K562 (cell line): ENCODE measurements at regions not wholly inside any gene's neighbourhood (a gene's known extent, or its start where the extent isn't known, plus 50 kb on each side); places are given as distances from the start of the nearest gene placed in this dataset.

Experiments
- DPF2 ChIP-seq: fragments of 450-650 bp; IDR thresholded peaks from 2 replicates; pipeline ENCODE4 v1.6.1; 2016
- TF ChIP-seq, protein P1 (sequence below): fragments of 450-650 bp; IDR thresholded peaks from 2 replicates; pipeline ENCODE4 v1.6.1; 2016; ENCODE audit warnings: low read depth

GRCh38 chr1:229204921-229205777, 65.8 kb upstream of the RAB4A start (continued):
- TF ChIP-seq, protein P1, sequence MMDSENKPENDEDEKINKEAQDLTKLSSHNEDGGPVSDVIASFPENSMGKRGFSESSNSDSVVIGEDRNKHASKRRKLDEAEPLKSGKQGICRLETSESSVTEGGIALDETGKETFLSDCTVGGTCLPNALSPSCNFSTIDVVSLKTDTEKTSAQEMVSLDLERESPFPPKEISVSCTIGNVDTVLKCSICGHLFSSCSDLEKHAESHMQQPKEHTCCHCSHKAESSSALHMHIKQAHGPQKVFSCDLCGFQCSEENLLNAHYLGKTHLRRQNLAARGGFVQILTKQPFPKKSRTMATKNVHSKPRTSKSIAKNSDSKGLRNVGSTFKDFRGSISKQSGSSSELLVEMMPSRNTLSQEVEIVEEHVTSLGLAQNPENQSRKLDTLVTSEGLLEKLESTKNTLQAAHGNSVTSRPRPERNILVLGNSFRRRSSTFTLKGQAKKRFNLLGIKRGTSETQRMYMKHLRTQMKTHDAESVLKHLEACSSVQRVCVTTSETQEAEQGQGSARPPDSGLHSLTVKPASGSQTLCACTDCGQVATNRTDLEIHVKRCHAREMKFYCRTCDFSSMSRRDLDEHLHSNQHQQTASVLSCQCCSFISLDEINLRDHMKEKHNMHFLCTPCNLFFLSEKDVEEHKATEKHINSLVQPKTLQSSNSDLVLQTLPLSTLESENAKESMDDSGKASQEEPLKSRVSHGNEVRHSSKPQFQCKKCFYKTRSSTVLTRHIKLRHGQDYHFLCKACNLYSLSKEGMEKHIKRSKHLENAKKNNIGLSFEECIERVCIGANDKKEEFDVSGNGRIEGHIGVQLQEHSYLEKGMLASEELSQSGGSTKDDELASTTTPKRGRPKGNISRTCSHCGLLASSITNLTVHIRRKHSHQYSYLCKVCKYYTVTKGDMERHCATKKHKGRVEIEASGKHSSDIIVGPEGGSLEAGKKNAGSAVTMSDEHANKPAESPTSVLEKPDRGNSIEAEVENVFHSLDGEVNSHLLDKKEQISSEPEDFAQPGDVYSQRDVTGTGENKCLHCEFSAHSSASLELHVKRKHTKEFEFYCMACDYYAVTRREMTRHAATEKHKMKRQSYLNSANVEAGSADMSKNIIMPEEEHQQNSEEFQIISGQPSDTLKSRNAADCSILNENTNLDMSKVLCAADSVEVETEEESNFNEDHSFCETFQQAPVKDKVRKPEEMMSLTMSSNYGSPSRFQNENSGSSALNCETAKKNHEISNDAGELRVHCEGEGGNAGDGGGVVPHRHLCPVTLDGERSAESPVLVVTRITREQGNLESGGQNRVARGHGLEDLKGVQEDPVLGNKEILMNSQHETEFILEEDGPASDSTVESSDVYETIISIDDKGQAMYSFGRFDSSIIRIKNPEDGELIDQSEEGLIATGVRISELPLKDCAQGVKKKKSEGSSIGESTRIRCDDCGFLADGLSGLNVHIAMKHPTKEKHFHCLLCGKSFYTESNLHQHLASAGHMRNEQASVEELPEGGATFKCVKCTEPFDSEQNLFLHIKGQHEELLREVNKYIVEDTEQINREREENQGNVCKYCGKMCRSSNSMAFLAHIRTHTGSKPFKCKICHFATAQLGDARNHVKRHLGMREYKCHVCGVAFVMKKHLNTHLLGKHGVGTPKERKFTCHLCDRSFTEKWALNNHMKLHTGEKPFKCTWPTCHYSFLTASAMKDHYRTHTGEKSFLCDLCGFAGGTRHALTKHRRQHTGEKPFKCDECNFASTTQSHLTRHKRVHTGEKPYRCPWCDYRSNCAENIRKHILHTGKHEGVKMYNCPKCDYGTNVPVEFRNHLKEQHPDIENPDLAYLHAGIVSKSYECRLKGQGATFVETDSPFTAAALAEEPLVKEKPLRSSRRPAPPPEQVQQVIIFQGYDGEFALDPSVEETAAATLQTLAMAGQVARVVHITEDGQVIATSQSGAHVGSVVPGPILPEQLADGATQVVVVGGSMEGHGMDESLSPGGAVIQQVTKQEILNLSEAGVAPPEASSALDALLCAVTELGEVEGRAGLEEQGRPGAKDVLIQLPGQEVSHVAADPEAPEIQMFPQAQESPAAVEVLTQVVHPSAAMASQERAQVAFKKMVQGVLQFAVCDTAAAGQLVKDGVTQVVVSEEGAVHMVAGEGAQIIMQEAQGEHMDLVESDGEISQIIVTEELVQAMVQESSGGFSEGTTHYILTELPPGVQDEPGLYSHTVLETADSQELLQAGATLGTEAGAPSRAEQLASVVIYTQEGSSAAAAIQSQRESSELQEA = no peak
- 0 out of 2 replicates have a peak, but pooled peaks have one; percentile 35 for TF ChIP-seq DPF2
